Midbrain (tissue), 1 donor: ENCODE measurements at regions not wholly inside any gene's neighbourhood (a gene's known extent, or its start where the extent isn't known, plus 50 kb on each side); places are given as distances from the start of the nearest gene placed in this dataset.
"Not testable (repeated sequence)": the region's sequence is repeated elsewhere in the genome, so short reads cannot be mapped to it uniquely, and the experiment has no call there.

ENCODE experiments used
- DNase-seq: peaks from one replicate; lab custom pipeline; 2025; lab: John Stamatoyannopoulos, UW

DNA sequence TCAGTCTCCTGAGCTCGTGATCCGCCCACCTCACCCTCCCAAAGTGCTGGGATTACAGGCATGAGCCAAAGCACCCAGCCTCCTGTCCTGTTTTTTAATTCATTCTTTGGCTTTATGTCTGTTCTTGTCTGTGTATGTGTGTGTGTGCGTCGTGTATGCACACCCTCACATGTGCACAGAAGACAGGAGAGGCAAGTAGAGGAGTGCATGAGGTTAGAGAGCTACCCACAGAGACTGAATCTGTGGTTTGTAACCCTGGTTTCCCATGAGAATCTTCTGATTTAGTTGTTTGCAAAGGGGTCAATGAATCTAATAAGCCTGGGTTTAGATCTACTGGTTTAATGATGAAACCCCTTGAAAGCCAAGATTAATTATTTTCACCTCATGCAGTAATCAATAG, 1090.0 kb downstream of the EPHA3 start:
- not testable (repeated sequence) for DNase-seq

- DNase-seq: not testable (repeated sequence)
Measured at GRCh38 chr3:90202931-90203330, 1095.5 kb downstream of the EPHA3 start.

DNA sequence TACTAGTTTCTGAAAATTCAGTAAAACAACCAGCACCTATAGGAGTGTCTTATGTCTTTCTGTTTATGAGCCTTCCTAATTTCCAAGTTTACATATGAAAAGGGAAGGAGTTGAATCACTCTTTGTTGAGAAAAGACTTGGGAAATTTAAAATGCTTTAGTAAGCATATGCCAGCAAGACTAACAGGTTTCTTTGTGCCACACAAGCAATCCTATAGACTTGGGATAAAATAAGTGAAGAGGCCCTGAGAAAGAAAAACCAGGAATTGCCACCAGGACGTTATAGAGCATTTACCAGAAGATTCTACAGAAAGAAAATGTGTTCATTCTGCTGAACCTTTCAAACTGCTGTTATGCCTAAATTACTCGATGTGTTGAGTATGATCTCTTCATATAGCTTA, 1099.1 kb downstream of the EPHA3 start:
- not testable (repeated sequence) for DNase-seq

DNA sequence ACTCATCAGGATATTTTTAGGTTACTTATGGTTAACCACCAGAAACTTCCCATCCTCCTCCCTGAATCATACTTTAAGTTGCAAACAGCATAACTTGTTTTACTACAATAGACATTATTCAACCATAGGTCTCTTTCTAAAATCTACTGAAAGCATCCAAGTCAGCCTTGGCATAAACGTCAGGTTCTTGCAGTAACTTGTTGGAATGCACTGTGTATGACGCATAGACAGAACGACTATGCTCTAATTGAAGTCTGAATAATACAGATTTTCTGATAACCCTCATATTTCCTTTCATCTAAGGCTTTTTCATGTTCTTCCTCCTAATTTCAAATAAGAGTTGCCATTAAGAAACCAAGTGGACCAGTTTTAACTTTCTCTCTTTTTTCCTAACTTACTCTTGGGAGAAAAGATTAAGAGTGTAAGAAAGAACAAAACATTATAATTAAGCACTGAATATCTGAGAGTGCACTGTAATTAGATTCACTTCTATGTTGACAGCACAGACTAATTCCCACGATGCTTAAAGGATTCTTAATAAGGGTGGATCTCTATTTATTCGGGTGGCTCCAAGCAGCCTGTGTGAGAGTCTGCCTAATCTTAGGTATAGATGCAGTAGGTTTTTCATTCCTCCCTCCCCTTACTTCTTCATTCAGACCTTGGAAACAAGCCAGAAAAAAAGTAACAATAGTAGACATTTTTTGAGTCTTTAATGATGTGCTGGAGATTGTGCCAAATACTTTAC, 1100.1 kb downstream of the EPHA3 start:
- DNase-seq: not testable (repeated sequence)

- no peak for DNase-seq
Measured at GRCh38 chr3:90221900-90222299, 1114.5 kb downstream of the EPHA3 start.

DNA sequence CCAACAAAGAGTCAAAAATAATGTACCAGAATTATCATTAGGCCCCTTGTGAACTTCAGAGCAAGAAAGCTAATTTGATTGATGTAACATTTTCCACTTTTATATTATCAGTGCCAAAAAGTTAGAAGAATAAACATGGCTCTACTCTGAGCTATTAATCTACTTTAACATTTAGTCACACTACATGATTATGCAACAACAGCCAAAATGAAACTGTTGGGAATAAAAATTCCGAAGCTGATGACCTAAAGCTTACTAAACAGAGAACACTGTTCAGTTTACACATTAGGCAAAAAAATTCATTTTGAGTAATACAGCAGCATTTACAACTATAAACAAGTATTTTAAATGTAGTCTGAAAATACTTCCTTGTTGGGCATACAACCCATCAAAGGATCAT, 1134.1 kb downstream of the EPHA3 start:
- no peak for DNase-seq

DNA sequence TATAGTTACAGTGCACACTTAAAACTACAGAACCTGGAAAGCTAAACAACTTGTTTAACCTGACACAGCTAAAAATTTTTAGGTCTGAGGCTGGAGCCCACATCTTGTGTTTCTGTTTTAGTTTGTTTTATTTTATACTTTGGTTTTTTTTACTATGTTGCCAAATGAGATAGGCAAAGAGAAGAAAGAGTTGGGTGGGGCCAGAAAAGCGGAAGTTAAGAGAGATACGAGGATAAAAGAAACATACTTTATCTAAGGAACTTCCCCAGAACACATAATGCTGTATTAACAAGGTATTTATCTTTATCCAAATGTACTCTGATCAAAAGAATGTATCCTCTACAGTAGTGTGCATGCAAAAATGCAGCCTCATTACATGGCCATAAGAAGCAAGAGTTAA, 1145.7 kb downstream of the EPHA3 start:
- no peak for DNase-seq

DNA sequence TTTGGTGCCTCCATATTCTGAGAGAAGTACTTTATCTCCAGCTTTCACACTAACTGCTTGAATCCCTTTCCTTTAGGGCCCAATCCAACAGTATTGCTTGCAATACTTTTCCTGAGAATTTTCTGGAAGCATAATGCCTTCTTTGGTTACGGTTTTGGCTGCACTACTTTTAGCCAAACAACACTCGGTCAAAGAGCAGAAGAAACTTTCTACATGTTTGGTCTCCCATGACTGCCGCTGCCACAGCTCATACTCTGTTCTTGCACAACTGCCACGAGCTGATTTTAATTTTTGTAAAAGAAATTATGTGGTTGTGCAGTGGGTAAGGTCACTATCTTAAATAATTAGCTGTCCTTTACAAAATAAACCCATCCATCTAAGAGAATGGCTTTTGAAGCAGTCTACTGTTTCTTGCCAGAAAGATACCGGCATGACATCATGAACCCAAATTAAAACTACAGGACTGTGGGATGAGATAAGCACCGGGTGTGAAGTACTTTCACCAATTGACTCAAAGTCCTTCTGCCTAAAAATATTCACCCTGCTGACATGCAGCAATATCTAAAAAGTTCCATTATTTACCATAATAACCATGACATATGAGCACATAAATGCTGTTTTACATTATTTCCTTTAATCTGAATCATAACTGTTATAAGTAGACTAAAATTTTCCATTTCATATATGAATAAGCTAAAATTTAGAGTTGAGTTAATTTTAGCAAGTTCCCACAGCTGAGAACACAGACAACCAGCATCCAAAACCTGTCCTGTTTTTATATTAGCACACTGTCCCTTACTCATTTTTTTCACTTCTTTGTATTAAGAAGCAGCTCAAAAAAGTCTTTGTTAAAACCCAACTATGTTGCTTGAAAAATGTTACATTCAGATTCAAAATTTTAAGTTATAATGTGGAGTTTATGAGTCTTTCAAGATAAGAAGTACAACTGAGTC, 1154.3 kb downstream of the EPHA3 start:
- DNase-seq: no peak
